ENCODE measurements at regions not wholly inside any gene's neighbourhood (a gene's known extent, or its start where the extent isn't known, plus 50 kb on each side); places are given as distances from the start of the nearest gene placed in this dataset.

GRCh38 chr12:58725400-58726105, 194.8 kb downstream of the LRIG3 start:
- TF ChIP-seq CTCF (IDR thresholded peaks at IDR 0.05) (no peak), POLR2A (IDR thresholded peaks at IDR 0.05) (no peak)
